GM12878 (cell line): ENCODE measurements at regions not wholly inside any gene's neighbourhood (a gene's known extent, or its start where the extent isn't known, plus 50 kb on each side); places are given as distances from the start of the nearest gene placed in this dataset.
"Not testable (repeated sequence)": the region's sequence is repeated elsewhere in the genome, so short reads cannot be mapped to it uniquely, and the experiment has no call there.

Experiments
- ATAC-seq: fragments of 200-7000 bp; cut with Tn5 transposase; 3 replicates; pipeline ENCODE4 v1.9.1; 2020; ENCODE audit warnings: mild to moderate bottlenecking, moderate library complexity
- BruUV-seq: library from RNA; stranded (reverse); fragments of 400-500 nt; replicated peaks from 2 replicates; lab custom pipeline; 2021; lab: Mats Ljungman, UMichigan
- CTCF ChIA-PET: fragments of 300-600 bp; sonication (Branson Sonifier 250); formaldehyde crosslinking; extraction: SDS; loops from one replicate; lab custom pipeline; 2021; ENCODE audit warnings: inconsistent platforms; lab: Yijun Ruan, JAX
- POLR2A ChIA-PET: fragments of 350-600 bp; formaldehyde crosslinking; extraction: SDS; loops from one replicate; lab custom pipeline; 2021; ENCODE audit warnings: inconsistent platforms; lab: Charles Lee
- RAD21 ChIA-PET: fragments of 300-600 bp; sonication (Branson Sonifier 250); formaldehyde crosslinking; loops from one replicate; lab custom pipeline; 2023; ENCODE audit warnings: antibody characterized with exemption; ENCODE audit not compliant: unreplicated experiment; lab: Charles Lee
- SMC1A ChIA-PET: fragments of 300-600 bp; sonication (Branson Sonifier 250); formaldehyde crosslinking; loops from one replicate; lab custom pipeline; 2023; ENCODE audit not compliant: unreplicated experiment, uncharacterized antibody; lab: Charles Lee
- DNase-seq: peaks from one replicate; pipeline ENCODE4 v3.0.0-alpha.2; 2011; ENCODE audit warnings: low read depth, low spot score
- FAIRE-seq: peaks from 3 replicates; lab custom pipeline; 2011; peaks lifted over from hg19 to GRCh38; lab: Jason Lieb, UNC
- H2AFZ ChIP-seq: 2 replicates; pipeline ENCODE4 v1.6.0; 2011; ENCODE audit warnings: low read depth, low read length, control low read depth; ENCODE audit not compliant: control insufficient read depth
- H3K27ac ChIP-seq: 2 replicates; pipeline ENCODE4 v1.5.1; 2011; ENCODE audit warnings: control low read depth; ENCODE audit not compliant: control insufficient read depth, insufficient read depth
- H3K27me3 ChIP-seq, 2 experiments: replicated peaks in 1 of 2; 2 replicates each; pipeline versions ENCODE4 v1.6.0 to v1.6.1; 2011; ENCODE audit warnings: low read length in 1 of 2; ENCODE audit not compliant: control insufficient read depth in 2 of 2, insufficient read depth in 2 of 2
- H3K36me3 ChIP-seq, 2 experiments: 2 replicates each; pipeline ENCODE4 v1.5.1; 2011; ENCODE audit warnings: low read length in 1 of 2; ENCODE audit not compliant: control insufficient read depth in 2 of 2, insufficient read depth in 2 of 2
- H3K4me1 ChIP-seq: 2 replicates; pipeline ENCODE4 v1.6.1; 2011; ENCODE audit warnings: mild to moderate bottlenecking, low read length, moderate library complexity, mixed read lengths; ENCODE audit not compliant: control insufficient read depth, insufficient read depth
- H3K4me2 ChIP-seq: 2 replicates; pipeline ENCODE4 v1.6.0; 2011; ENCODE audit warnings: control low read depth; ENCODE audit not compliant: control insufficient read depth, insufficient read depth
- H3K4me3 ChIP-seq: fragments of 200-600 bp; sonication (generic); 2 replicates; pipeline ENCODE4 v1.5.1; 2016
- H3K79me2 ChIP-seq: 2 replicates; pipeline ENCODE4 v1.6.0; 2011; ENCODE audit warnings: low read length; ENCODE audit not compliant: control insufficient read depth, insufficient read depth
- H3K9ac ChIP-seq: 2 replicates; pipeline ENCODE4 v1.8.0; 2011; ENCODE audit warnings: low read length, control low read depth, mixed read lengths; ENCODE audit not compliant: control insufficient read depth, insufficient read depth
- H3K9me3 ChIP-seq: replicated peaks from 3 replicates; pipeline ENCODE4 v1.5.1; 2011; ENCODE audit warnings: mild to moderate bottlenecking, low read length; ENCODE audit not compliant: control insufficient read depth, insufficient read depth
- H4K20me1 ChIP-seq: 2 replicates; pipeline ENCODE4 v1.6.0; 2011; ENCODE audit not compliant: control insufficient read depth, insufficient read depth
- CBX5 ChIP-seq: sonication (generic); IDR thresholded peaks from 2 replicates; pipeline ENCODE4 v1.6.1; 2016; ENCODE audit warnings: low read depth, moderate library complexity, mild to moderate bottlenecking, inconsistent platforms
- EED ChIP-seq: sonication (generic); IDR thresholded peaks from 2 replicates; pipeline ENCODE4 v1.6.1; 2016; ENCODE audit warnings: antibody characterized with exemption, low read depth
- MTA2 ChIP-seq: fragments of 450-650 bp; IDR thresholded peaks from 2 replicates; pipeline ENCODE4 v1.6.1; 2016; ENCODE audit warnings: low read depth, mild to moderate bottlenecking, moderate library complexity
- NFYA ChIP-seq: IDR thresholded peaks from 2 replicates; pipeline ENCODE4 v1.6.1; 2011; ENCODE audit warnings: low read depth, mild to moderate bottlenecking, low read length, improper control_type of control experiment, borderline replicate concordance
- WGBS: methylation state at CpG from one replicate; pipeline ENCODE4 v1.1.6; 2016; ENCODE audit warnings: low lambda C conversion rate; ENCODE audit not compliant: insufficient replicate concordance, insufficient coverage; ENCODE audit errors: missing lambda C conversion rate; 5-methylcytosine and 5-hydroxymethylcytosine counted together
- in situ Hi-C: fragments of 300-500 bp; cut with MboI; formaldehyde crosslinking; loops from 9 replicates; pipeline ENCODE4 v1.14.3; 2018; ENCODE audit warnings: mixed read lengths
- intact Hi-C: fragments of 100-400 bp; cut with micrococcal nuclease; formaldehyde crosslinking; loops from one replicate; pipeline ENCODE4 v1.14.2; 2022; ENCODE audit not compliant: unreplicated experiment
- TF ChIP-seq, protein P1 (sequence below): fragments of 450-650 bp; IDR thresholded peaks from 2 replicates; pipeline ENCODE4 v1.6.1; 2016; ENCODE audit warnings: mild to moderate bottlenecking
- TF ChIP-seq, protein P2 (sequence below): fragments of 150-350 bp; IDR thresholded peaks from 2 replicates; pipeline ENCODE4 v1.6.1; 2016; ENCODE audit warnings: low read depth, low read length

DNA sequence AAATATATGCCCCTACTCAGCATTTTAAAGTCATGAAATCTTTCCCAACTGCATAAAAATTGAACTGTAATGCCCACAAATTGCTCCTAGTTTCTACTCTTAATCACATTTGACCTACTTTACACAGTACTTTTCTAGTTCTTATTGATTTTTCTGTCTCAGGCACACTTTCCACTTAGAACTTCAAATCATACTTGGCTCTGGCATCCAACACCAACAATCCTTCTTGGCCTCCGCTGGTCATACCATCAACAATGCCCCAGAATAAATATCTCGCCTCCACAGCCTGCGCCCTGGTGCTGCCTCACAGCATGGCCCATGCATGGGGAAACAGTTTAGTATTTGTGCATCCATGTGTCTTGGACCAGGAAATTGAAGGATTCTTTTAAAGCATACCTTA is 107.5 kb upstream of the SYT10 start:
- TF ChIP-seq, protein P1, sequence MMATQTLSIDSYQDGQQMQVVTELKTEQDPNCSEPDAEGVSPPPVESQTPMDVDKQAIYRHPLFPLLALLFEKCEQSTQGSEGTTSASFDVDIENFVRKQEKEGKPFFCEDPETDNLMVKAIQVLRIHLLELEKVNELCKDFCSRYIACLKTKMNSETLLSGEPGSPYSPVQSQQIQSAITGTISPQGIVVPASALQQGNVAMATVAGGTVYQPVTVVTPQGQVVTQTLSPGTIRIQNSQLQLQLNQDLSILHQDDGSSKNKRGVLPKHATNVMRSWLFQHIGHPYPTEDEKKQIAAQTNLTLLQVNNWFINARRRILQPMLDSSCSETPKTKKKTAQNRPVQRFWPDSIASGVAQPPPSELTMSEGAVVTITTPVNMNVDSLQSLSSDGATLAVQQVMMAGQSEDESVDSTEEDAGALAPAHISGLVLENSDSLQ = no peak
- TF ChIP-seq, protein P2, sequence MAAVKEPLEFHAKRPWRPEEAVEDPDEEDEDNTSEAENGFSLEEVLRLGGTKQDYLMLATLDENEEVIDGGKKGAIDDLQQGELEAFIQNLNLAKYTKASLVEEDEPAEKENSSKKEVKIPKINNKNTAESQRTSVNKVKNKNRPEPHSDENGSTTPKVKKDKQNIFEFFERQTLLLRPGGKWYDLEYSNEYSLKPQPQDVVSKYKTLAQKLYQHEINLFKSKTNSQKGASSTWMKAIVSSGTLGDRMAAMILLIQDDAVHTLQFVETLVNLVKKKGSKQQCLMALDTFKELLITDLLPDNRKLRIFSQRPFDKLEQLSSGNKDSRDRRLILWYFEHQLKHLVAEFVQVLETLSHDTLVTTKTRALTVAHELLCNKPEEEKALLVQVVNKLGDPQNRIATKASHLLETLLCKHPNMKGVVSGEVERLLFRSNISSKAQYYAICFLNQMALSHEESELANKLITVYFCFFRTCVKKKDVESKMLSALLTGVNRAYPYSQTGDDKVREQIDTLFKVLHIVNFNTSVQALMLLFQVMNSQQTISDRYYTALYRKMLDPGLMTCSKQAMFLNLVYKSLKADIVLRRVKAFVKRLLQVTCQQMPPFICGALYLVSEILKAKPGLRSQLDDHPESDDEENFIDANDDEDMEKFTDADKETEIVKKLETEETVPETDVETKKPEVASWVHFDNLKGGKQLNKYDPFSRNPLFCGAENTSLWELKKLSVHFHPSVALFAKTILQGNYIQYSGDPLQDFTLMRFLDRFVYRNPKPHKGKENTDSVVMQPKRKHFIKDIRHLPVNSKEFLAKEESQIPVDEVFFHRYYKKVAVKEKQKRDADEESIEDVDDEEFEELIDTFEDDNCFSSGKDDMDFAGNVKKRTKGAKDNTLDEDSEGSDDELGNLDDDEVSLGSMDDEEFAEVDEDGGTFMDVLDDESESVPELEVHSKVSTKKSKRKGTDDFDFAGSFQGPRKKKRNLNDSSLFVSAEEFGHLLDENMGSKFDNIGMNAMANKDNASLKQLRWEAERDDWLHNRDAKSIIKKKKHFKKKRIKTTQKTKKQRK = no peak
- TF ChIP-seq NFYA (no peak), EED (no peak), MTA2 (no peak), CBX5 (no peak)
- Histone ChIP-seq H3K9ac (no peak overlapping the region), H3K36me3 (no peaks in the 10 kb centered on the region), H4K20me1 (no peaks in the 10 kb centered on the region), H3K9me3 (no peaks in the 10 kb centered on the region), H3K79me2 (no peaks in the 10 kb centered on the region), H3K27ac (no peak overlapping the region), H3K4me2 (no peak overlapping the region), H3K27me3 (no peaks in the 10 kb centered on the region), H3K4me3 (no peak overlapping the region), H3K4me1 (no peaks in the 10 kb centered on the region), H2AFZ (no peak overlapping the region)
- BruUV-seq = no TSS peak
- RAD21 ChIA-PET = no interaction called here
- FAIRE-seq (no peak), ATAC-seq (no peak), DNase-seq (no peak)
- 14% methylated on average over 3 of the region's 3 CpGs for WGBS
- SMC1A ChIA-PET = no interaction called here
- in situ Hi-C loops (no loop called here), intact Hi-C loops (no loop called here)
- CTCF ChIA-PET = no interaction called here
- POLR2A ChIA-PET = no interaction called here

DNA sequence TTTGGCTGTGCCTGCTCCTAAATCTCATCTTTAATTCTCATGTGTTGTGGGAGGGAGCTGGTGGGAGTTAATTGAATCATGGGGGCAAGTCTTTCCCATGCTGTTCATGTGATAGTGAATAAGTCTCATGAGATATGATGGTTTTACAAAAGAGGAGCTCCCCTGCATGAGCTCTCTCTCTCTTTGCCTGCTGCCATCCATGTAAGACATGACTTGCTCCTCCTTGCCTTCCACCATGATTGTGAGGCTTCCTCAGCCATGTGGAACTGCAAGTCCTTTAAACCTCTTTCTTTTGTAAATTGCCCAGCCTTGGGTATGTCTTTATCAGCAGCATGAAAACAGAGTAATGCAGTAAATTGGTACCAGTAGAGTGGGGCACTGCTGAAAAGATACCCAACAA is 110.6 kb upstream of the SYT10 start:
- not testable (repeated sequence) for FAIRE-seq
- SMC1A ChIA-PET = interaction anchor here (1.2 kb wide), 1 partner anchor 16 kb away, joined by 3 read pairs; no protein-coding TSS in a partner anchor

More for the DNA sequence above, 110.6 kb upstream of the SYT10 start:
- H3K4me2 ChIP-seq, ATAC-seq, H3K4me3 ChIP-seq, H3K27ac ChIP-seq, H3K9me3 ChIP-seq, POLR2A ChIA-PET, CTCF ChIA-PET, H3K4me1 ChIP-seq, H2AFZ ChIP-seq, H3K36me3 ChIP-seq, H4K20me1 ChIP-seq, DNase-seq, H3K79me2 ChIP-seq, in situ Hi-C loops, BruUV-seq, H3K9ac ChIP-seq, H3K27me3 ChIP-seq, intact Hi-C loops, RAD21 ChIA-PET: not testable (repeated sequence)
